Liver (tissue), 8 donors: ENCODE measurements at regions not wholly inside any gene's neighbourhood (a gene's known extent, or its start where the extent isn't known, plus 50 kb on each side); places are given as distances from the start of the nearest gene placed in this dataset.
"Not testable (repeated sequence)": the region's sequence is repeated elsewhere in the genome, so short reads cannot be mapped to it uniquely, and the experiment has no call there.

Experiments used
- DNase-seq: peaks from one replicate; pipeline ENCODE4 v3.0.0-alpha.2; 2017; ENCODE audit warnings: low spot score
- H3K27ac ChIP-seq, 2 donors: one replicate each; pipeline ENCODE4 v1.7.0; 2013; ENCODE audit warnings: inconsistent platforms in 2 of 2, low read length in 2 of 2, control low read depth in 1 of 2, low read depth in 1 of 2, mild to moderate bottlenecking in 1 of 2
- H3K27me3 ChIP-seq, 4 donors: one replicate each; pipeline versions ENCODE4 v1.6.1 to v1.7.0; 2013; ENCODE audit warnings: low read length in 3 of 4, inconsistent platforms in 1 of 4, mild to moderate bottlenecking in 1 of 4, moderate library complexity in 1 of 4; ENCODE audit not compliant: control insufficient read depth in 4 of 4, insufficient read depth in 4 of 4
- H3K36me3 ChIP-seq, 4 donors: one replicate each; pipeline versions ENCODE4 v1.6.1 to v1.7.0; 2013; ENCODE audit warnings: low read length in 3 of 4, mild to moderate bottlenecking in 3 of 4, low read depth in 1 of 4, moderate library complexity in 1 of 4; ENCODE audit not compliant: control insufficient read depth in 4 of 4, insufficient read depth in 3 of 4
- H3K4me1 ChIP-seq, 4 donors: one replicate each; pipeline versions ENCODE4 v1.6.1 to v1.7.0; 2013; ENCODE audit warnings: low read length in 3 of 4, mild to moderate bottlenecking in 3 of 4, moderate library complexity in 1 of 4; ENCODE audit not compliant: control insufficient read depth in 4 of 4, insufficient read depth in 4 of 4
- H3K4me3 ChIP-seq, 3 donors: one replicate each; pipeline versions ENCODE4 v1.6.1 to v1.7.0; 2013; ENCODE audit warnings: low read length in 3 of 3, control low read depth in 1 of 3, low read depth in 1 of 3, mild to moderate bottlenecking in 1 of 3
- H3K9ac ChIP-seq, 2 donors: one replicate each; pipeline ENCODE4 v1.7.0; 2013; ENCODE audit warnings: low read length in 2 of 2, mild to moderate bottlenecking in 2 of 2, moderate library complexity in 2 of 2, control low read depth in 1 of 2, low read depth in 1 of 2
- H3K9me3 ChIP-seq, 4 donors: one replicate each; pipeline versions ENCODE4 v1.6.1 to v1.7.0; 2013; ENCODE audit warnings: low read length in 3 of 4; ENCODE audit not compliant: control insufficient read depth in 4 of 4
- FOXA1 ChIP-seq: IDR thresholded peaks from 2 replicates; pipeline ENCODE4 v1.6.1; 2016; ENCODE audit warnings: antibody characterized with exemption
- FOXA2 ChIP-seq: IDR thresholded peaks from 2 replicates; pipeline ENCODE4 v1.6.1; 2016; ENCODE audit warnings: antibody characterized with exemption
- GABPA ChIP-seq, 2 donors: IDR thresholded peaks in 1 of 2; conservative IDR thresholded peaks in 1 of 2; 2 replicates each; pipeline ENCODE4 v1.6.1; 2016; ENCODE audit warnings: antibody characterized with exemption in 2 of 2, mild to moderate bottlenecking in 1 of 2, moderate library complexity in 1 of 2
- HNF4A ChIP-seq, 2 donors: conservative IDR thresholded peaks; 2 replicates each; pipeline ENCODE4 v1.6.1; 2016; ENCODE audit warnings: antibody characterized with exemption in 2 of 2, mild to moderate bottlenecking in 2 of 2
- HNF4G ChIP-seq: IDR thresholded peaks from 2 replicates; pipeline ENCODE4 v1.6.1; 2016; ENCODE audit warnings: antibody characterized with exemption
- NR2F2 ChIP-seq: IDR thresholded peaks from 2 replicates; pipeline ENCODE4 v1.6.1; 2016; ENCODE audit warnings: antibody characterized with exemption
- RXRA ChIP-seq, 2 donors: IDR thresholded peaks; 2 replicates each; pipeline ENCODE4 v1.6.1; 2017 to 2018; ENCODE audit warnings: antibody characterized with exemption in 2 of 2, mild to moderate bottlenecking in 1 of 2
- SP1 ChIP-seq: IDR thresholded peaks from 2 replicates; pipeline ENCODE4 v1.6.1; 2018; ENCODE audit warnings: antibody characterized with exemption, mild to moderate bottlenecking
- TAF1 ChIP-seq: conservative IDR thresholded peaks from 2 replicates; pipeline ENCODE4 v1.6.1; 2016; ENCODE audit warnings: antibody characterized with exemption, mild to moderate bottlenecking
- YY1 ChIP-seq: IDR thresholded peaks from 2 replicates; pipeline ENCODE4 v1.6.1; 2016; ENCODE audit warnings: antibody characterized with exemption, mild to moderate bottlenecking
- WGBS: extraction: QIAGEN DNeasy Blood & Tissue Kit; methylation state at CpG from one replicate; pipeline ENCODE4 v1.1.7; 2013; 5-methylcytosine and 5-hydroxymethylcytosine counted together
- TF ChIP-seq, protein P1 (sequence below): IDR thresholded peaks from 2 replicates; pipeline ENCODE4 v1.6.1; 2016; ENCODE audit warnings: antibody characterized with exemption
- TF ChIP-seq, protein P2 (sequence below): IDR thresholded peaks from 2 replicates; pipeline ENCODE4 v1.6.1; 2016; ENCODE audit warnings: antibody characterized with exemption, mild to moderate bottlenecking
- TF ChIP-seq, protein P3 (sequence below): IDR thresholded peaks from 2 replicates; pipeline ENCODE4 v1.6.1; 2016; ENCODE audit warnings: antibody characterized with exemption
- TF ChIP-seq, protein P4 (sequence below): fragments of 150-350 bp; IDR thresholded peaks from 2 replicates; pipeline ENCODE4 v1.5.1; 2017; ENCODE audit warnings: improper control_type of control experiment, low read depth, low read length; ENCODE audit not compliant: missing input control
- donor health status: healthy.
- donor health status: healthy.
- donor health status: healthy.
- donor health status: healthy.
- donor health status: healthy.

DNA sequence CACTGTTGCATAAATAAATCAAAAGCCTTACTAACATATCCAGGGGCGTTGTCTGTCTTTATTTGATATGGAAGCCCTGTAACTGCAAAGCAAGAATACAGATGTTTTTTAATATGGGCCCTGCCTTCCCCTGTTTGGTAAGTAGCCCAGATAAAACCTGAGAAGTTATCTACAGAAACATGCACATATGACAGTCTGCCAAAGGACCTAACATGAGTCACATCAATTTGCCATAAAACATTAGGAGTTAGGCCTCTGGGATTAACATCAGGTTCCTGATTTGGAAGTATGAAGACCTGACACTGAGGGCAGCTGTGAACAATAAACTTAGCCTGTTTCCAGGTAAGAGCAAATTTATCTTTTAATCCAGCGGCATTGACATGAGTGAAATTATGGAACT lies 1588.8 kb downstream of the REEP3 start:
- Histone ChIP-seq H3K9ac (no peak overlapping the region), H3K4me1 (no peaks in the 10 kb centered on the region), H3K4me3 (no peak overlapping the region), H3K36me3 (no peaks in the 10 kb centered on the region), H3K27ac (no peak overlapping the region), H3K9me3 (no peaks in the 10 kb centered on the region), H3K27me3 (no peaks in the 10 kb centered on the region)
- WGBS: 81% methylated on average over 2 of the region's 2 CpGs
- no peak for DNase-seq
- TF ChIP-seq NR2F2: no peak
- TF ChIP-seq, protein P1, sequence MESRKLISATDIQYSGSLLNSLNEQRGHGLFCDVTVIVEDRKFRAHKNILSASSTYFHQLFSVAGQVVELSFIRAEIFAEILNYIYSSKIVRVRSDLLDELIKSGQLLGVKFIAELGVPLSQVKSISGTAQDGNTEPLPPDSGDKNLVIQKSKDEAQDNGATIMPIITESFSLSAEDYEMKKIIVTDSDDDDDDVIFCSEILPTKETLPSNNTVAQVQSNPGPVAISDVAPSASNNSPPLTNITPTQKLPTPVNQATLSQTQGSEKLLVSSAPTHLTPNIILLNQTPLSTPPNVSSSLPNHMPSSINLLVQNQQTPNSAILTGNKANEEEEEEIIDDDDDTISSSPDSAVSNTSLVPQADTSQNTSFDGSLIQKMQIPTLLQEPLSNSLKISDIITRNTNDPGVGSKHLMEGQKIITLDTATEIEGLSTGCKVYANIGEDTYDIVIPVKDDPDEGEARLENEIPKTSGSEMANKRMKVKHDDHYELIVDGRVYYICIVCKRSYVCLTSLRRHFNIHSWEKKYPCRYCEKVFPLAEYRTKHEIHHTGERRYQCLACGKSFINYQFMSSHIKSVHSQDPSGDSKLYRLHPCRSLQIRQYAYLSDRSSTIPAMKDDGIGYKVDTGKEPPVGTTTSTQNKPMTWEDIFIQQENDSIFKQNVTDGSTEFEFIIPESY: no peak
- TF ChIP-seq, protein P2, sequence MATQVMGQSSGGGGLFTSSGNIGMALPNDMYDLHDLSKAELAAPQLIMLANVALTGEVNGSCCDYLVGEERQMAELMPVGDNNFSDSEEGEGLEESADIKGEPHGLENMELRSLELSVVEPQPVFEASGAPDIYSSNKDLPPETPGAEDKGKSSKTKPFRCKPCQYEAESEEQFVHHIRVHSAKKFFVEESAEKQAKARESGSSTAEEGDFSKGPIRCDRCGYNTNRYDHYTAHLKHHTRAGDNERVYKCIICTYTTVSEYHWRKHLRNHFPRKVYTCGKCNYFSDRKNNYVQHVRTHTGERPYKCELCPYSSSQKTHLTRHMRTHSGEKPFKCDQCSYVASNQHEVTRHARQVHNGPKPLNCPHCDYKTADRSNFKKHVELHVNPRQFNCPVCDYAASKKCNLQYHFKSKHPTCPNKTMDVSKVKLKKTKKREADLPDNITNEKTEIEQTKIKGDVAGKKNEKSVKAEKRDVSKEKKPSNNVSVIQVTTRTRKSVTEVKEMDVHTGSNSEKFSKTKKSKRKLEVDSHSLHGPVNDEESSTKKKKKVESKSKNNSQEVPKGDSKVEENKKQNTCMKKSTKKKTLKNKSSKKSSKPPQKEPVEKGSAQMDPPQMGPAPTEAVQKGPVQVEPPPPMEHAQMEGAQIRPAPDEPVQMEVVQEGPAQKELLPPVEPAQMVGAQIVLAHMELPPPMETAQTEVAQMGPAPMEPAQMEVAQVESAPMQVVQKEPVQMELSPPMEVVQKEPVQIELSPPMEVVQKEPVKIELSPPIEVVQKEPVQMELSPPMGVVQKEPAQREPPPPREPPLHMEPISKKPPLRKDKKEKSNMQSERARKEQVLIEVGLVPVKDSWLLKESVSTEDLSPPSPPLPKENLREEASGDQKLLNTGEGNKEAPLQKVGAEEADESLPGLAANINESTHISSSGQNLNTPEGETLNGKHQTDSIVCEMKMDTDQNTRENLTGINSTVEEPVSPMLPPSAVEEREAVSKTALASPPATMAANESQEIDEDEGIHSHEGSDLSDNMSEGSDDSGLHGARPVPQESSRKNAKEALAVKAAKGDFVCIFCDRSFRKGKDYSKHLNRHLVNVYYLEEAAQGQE: no peak
- TF ChIP-seq RXRA (IDR thresholded peaks at IDR 0.05): no peak
- TF ChIP-seq, protein P3, sequence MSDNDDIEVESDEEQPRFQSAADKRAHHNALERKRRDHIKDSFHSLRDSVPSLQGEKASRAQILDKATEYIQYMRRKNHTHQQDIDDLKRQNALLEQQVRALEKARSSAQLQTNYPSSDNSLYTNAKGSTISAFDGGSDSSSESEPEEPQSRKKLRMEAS: no peak
- no peak for TF ChIP-seq HNF4A (conservative IDR thresholded peaks at IDR 0.05)
- TF ChIP-seq SP1: no peak
- TF ChIP-seq, protein P4, sequence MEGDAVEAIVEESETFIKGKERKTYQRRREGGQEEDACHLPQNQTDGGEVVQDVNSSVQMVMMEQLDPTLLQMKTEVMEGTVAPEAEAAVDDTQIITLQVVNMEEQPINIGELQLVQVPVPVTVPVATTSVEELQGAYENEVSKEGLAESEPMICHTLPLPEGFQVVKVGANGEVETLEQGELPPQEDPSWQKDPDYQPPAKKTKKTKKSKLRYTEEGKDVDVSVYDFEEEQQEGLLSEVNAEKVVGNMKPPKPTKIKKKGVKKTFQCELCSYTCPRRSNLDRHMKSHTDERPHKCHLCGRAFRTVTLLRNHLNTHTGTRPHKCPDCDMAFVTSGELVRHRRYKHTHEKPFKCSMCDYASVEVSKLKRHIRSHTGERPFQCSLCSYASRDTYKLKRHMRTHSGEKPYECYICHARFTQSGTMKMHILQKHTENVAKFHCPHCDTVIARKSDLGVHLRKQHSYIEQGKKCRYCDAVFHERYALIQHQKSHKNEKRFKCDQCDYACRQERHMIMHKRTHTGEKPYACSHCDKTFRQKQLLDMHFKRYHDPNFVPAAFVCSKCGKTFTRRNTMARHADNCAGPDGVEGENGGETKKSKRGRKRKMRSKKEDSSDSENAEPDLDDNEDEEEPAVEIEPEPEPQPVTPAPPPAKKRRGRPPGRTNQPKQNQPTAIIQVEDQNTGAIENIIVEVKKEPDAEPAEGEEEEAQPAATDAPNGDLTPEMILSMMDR: no peak

DNA sequence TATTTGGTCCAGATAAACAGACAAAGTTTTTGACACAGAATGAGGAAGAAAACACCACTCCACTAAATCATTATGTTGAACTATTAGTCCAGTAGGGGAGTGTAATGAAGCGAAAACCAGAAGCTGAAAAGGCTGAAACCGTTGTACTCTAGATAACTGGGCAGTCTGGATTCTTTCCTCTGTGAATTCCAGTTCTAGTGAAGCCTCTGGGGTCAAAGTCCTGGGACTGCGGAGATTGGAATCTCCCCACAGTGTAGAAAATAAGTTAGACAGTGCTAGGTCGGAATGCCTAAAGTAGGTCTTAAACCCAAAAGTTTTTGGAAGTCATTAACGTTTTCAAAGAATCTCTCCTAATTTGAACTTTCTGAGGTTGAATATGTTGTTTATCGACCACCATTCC lies 1589.9 kb downstream of the REEP3 start:
- H3K27me3 ChIP-seq, H3K4me3 ChIP-seq, H3K36me3 ChIP-seq, H3K9ac ChIP-seq, H3K27ac ChIP-seq, H3K4me1 ChIP-seq, H3K9me3 ChIP-seq, DNase-seq: not testable (repeated sequence)
- WGBS: 68% methylated on average over 6 of the region's 6 CpGs

DNA sequence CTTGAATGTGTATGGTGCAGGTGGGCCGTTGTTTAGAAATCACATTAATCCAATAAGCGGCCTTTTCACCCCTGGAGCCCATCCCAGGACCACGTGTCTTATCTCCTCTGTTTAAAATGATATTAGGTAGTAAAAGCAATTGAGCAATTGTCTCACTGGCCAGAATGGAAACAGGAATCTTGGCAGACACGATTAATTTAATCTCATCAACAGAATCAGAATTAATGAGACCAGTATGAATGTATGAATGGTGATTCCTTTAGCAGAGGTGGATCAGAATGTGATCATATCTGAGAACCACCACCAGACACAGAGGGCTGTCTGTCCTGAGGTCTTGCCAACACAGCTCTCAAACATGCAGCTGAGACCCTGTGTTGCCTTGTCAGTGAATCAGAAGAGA lies 1591.4 kb downstream of the REEP3 start:
- 70% methylated on average over 4 of the region's 4 CpGs for WGBS
- no peak for TF ChIP-seq YY1
- TF ChIP-seq, protein P1: no peak
- no peak for TF ChIP-seq SP1
- TF ChIP-seq, protein P2: no peak
- no peak for TF ChIP-seq TAF1
- TF ChIP-seq FOXA2: no peak
- no peak for TF ChIP-seq FOXA1
- TF ChIP-seq, protein P3: no peak
- TF ChIP-seq RXRA (IDR thresholded peaks at IDR 0.05): no peak
- TF ChIP-seq GABPA (IDR thresholded peaks at IDR 0.05 in 1 of 2, conservative IDR thresholded peaks at IDR 0.05 in 1 of 2): no peak
- no peak for TF ChIP-seq HNF4G

More for the DNA sequence above, 1591.4 kb downstream of the REEP3 start:
- no peaks in the 10 kb centered on the region for H3K36me3 ChIP-seq
- no peak overlapping the region for H3K27ac ChIP-seq
- no peaks in the 10 kb centered on the region for H3K9me3 ChIP-seq
- no peaks in the 10 kb centered on the region for H3K4me1 ChIP-seq
- no peaks in the 10 kb centered on the region for H3K27me3 ChIP-seq
- H3K4me3 ChIP-seq: no peak overlapping the region
- H3K9ac ChIP-seq: no peak overlapping the region
- no peak for DNase-seq
